Iris pigment epithelial cell (primary cell): ENCODE measurements at regions not wholly inside any gene's neighbourhood (a gene's known extent, or its start where the extent isn't known, plus 50 kb on each side); places are given as distances from the start of the nearest gene placed in this dataset.
"Not testable (repeated sequence)": the region's sequence is repeated elsewhere in the genome, so short reads cannot be mapped to it uniquely, and the experiment has no call there.

Experiments
- DNase-seq: peaks from one replicate; pipeline ENCODE4 v3.0.0-alpha.2; 2011; ENCODE audit warnings: low read depth

- no peak for DNase-seq
These were observed 1053.0 kb downstream of the TSN start for GRCh38 chr2:122808286-122808969.

- not testable (repeated sequence) for DNase-seq
These were observed 1056.8 kb downstream of the TSN start for GRCh38 chr2:122812214-122812613.

- DNase-seq, result no peak
These were observed 1059.7 kb downstream of the TSN start for GRCh38 chr2:122815120-122815519.

GRCh38 chr2:122816803-122817202 is 1061.4 kb downstream of the TSN start:
- no peak for DNase-seq

GRCh38 chr2:122822319-122822718 is 1066.9 kb downstream of the TSN start:
- DNase-seq, result no peak

- no peak for DNase-seq
These were observed 1074.7 kb downstream of the TSN start for GRCh38 chr2:122830157-122830556.

GRCh38 chr2:122831649-122832048 is 1076.2 kb downstream of the TSN start:
- DNase-seq, result no peak

- DNase-seq, result no peak
These were observed 1088.1 kb downstream of the TSN start for GRCh38 chr2:122843503-122843902.

- no peak for DNase-seq
These were observed 1095.7 kb downstream of the TSN start for GRCh38 chr2:122851161-122851560.

GRCh38 chr2:122851972-122852531 is 1096.6 kb downstream of the TSN start:
- DNase-seq, result no peak

- DNase-seq, result no peak
These were observed 1101.2 kb downstream of the TSN start for GRCh38 chr2:122856696-122857095.

- DNase-seq, result no peak
These were observed 1102.7 kb downstream of the TSN start for GRCh38 chr2:122858075-122858702.

- DNase-seq, result no peak
These were observed 1103.4 kb downstream of the TSN start for GRCh38 chr2:122858813-122859212.

GRCh38 chr2:122859260-122859659 is 1103.8 kb downstream of the TSN start:
- DNase-seq, result no peak

- DNase-seq, result no peak
These were observed 1108.1 kb downstream of the TSN start for GRCh38 chr2:122863532-122863931.

GRCh38 chr2:122864728-122865127 is 1109.3 kb downstream of the TSN start:
- no peak for DNase-seq

- DNase-seq, result no peak
These were observed 1110.6 kb downstream of the TSN start for GRCh38 chr2:122866095-122866494.

GRCh38 chr2:122867941-122868340 is 1112.5 kb downstream of the TSN start:
- no peak for DNase-seq

GRCh38 chr2:122868646-122869275 is 1113.3 kb downstream of the TSN start:
- DNase-seq, result no peak

- DNase-seq, result no peak
These were observed 1118.5 kb downstream of the TSN start for GRCh38 chr2:122873951-122874350.

- no peak for DNase-seq
These were observed 1119.8 kb downstream of the TSN start for GRCh38 chr2:122875091-122875865.

GRCh38 chr2:122883849-122884248 is 1128.4 kb downstream of the TSN start:
- no peak for DNase-seq
